Activated CD8-positive, alpha-beta memory T cell treated with anti-CD3 and anti-CD28 coated beads, Interleukin-2, amount 50 U/mL, for 24 hours (primary cell): ENCODE measurements at regions not wholly inside any gene's neighbourhood (a gene's known extent, or its start where the extent isn't known, plus 50 kb on each side); places are given as distances from the start of the nearest gene placed in this dataset.
"Not testable (repeated sequence)": the region's sequence is repeated elsewhere in the genome, so short reads cannot be mapped to it uniquely, and the experiment has no call there.

Experiments used
- DNase-seq: peaks from one replicate; pipeline ENCODE4 v3.0.0-alpha.2; 2020; ENCODE audit errors: extremely low read depth

DNA sequence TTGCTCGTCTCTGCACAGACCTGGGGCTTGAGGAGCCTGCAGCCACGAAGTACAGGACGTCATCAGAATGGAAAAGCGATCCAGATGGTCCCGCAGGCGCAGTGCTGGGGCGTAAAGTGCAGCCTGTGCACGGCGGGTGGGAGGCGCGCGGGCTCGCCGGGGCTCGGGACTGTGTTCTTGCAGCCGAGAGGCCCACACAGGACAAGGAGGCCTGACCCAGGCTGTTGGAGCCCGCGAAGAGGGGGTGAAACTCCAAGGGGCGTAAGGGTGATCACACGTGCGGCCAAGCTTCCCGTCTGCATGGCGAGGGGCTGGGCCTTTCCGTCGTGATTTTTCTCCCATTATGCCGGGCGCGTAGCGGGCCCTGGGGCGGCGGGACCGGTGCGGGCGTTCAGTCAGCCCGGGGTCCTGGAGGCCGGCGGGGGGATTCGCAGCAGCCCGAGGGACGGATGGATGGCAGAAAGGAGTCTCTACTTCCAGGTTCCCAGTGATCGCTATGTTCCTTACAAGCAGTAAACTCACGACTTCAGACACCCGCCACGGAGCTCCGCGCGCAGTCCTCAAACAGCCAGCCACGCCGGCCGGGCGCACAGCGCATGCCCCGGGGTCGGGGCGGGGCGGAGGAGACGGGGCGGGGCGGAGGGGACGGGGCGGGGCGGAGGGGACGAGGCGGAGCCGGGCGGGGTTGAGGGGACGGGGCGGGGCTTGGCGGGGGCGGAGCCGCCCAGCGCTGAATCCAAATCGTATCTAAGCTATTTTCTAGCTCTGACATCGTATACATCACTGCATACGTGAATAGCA is 141.0 kb upstream of the KCNJ18 start:
- DNase-seq = no peak

DNA sequence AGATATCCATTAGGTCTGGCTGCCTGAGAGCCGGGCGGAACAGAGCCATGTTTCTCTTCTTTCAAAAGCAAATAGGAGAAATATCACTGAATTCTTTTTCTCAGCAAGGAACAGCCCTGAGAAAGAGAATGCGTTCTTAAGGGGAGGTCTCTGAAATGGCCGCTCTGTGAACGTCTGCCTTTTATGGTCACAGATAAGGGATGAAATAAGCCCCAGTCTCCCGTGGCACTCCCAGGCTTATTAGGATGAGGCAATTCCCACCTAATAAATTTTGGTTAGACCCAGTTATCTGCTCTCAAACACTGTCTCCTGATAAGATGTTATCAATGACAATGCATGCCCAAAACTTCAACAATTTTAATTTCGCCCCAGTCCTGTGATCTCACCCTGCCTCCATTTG is 133.4 kb upstream of the KCNJ18 start:
- not testable (repeated sequence) for DNase-seq

GRCh38 chr17:21564262-21564661 is 128.1 kb upstream of the KCNJ18 start:
- DNase-seq = no peak

- DNase-seq = not testable (repeated sequence)
These were observed 127.6 kb upstream of the KCNJ18 start for GRCh38 chr17:21564757-21565156.

- not testable (repeated sequence) for DNase-seq
These were observed 121.9 kb upstream of the KCNJ18 start for GRCh38 chr17:21570427-21570826.

GRCh38 chr17:21572148-21572547 is 120.2 kb upstream of the KCNJ18 start:
- DNase-seq = not testable (repeated sequence)

DNA sequence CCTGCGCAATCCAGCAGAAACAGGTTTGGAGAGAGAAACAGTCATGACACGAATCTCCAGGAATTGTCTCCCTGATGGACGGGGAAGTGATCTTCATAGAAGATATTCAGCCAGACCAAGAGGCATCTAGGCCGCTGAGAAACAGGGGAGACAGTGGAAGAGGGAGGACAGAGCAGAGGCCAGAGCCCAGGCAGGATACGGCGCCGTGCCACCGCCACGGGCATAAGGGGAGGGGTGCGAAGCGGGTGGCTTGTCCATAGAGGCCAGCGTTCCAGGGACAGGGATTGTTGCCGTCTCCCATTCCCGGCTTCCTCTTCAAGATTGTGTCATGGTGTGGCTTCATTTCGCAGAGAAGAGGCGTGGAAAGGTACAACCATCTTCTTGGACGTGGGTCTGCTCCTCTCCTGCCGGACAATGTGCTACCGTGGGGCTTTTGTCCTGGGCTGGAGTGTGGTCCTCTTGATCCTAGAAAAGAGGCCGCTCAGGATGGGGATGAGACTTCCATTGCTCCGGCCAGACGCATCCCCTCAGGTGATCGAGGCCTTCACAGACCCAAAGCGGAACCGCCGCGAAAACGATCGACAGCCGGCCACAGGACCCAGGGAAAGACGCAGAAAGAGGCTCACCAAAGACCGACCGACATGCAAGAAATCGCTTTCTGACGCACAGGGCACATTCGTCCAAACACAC is 118.9 kb upstream of the KCNJ18 start:
- not testable (repeated sequence) for DNase-seq

DNA sequence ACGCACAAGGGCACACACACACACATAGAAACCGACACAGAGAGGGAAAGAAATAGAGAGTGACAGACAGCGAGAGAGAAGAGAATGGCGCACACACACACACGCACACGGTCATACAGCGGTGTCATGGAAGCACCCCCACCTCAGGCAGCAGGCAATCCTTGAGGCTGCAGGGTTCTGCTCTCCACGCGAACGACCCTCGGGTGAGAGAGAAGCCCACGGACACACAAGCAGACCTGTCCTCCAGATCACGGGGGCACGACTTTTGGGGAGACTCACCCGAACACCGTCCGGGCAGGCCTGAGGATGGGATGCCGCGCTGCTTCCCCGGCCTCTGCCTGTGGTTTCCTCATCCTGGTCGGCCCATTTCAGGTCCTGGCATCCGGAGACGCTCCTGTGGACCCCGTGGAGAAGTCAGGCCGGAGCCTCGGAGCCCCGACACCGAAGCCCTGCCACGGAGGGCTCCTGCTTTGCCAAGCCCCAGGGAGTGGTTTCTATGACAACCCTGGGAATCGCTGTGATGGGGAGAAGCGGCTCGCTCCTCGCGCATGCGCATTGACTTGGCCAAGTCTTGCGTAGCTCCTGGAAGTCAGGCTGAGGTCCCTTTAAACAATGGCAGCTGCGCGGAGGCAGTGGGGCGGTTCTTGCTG is 118.2 kb upstream of the KCNJ18 start:
- no peak for DNase-seq

GRCh38 chr17:21574611-21575255 is 117.6 kb upstream of the KCNJ18 start:
- DNase-seq = not testable (repeated sequence)

DNA sequence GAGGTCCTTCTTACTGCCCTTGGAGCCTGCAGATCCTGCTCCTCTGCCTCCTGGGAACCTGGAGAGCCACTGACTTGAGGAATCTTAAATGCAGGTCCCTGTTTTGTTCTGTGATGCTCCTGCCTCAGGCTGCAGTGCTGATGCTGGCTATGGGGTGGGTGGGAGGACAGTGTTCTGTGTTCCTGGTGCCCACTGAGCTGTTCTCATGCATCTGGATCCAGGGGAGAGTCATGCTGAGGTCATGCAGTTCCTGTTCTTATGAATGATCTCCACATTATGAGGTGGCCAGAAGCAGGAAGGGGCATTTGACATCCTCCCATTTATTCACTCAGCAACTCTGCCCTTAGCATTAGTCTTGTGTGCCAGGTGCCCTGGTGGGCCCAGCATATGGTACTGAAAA is 113.5 kb upstream of the KCNJ18 start:
- not testable (repeated sequence) for DNase-seq

DNA sequence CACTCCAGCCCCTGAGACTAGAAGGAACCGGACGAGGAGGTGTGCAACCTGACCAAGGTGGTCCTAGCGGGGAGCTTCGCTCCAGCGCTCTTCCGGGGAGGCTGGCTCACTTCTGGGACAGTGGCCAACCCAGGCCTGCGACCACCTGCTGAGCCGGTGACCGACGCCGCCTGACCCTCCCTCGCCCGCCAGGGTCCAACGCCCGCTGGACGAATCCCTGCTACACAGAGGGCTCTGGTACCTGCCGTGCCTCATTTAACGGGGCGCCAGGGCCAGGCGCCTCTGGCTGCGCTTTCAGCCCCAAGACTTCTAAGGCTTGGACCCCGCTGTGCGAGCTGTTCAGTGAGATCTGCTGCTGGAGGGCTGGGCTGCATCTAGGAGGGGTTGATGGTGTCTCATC is 99.5 kb upstream of the KCNJ18 start:
- no peak for DNase-seq

GRCh38 chr17:21593452-21594105 is 98.7 kb upstream of the KCNJ18 start:
- DNase-seq = not testable (repeated sequence)

DNA sequence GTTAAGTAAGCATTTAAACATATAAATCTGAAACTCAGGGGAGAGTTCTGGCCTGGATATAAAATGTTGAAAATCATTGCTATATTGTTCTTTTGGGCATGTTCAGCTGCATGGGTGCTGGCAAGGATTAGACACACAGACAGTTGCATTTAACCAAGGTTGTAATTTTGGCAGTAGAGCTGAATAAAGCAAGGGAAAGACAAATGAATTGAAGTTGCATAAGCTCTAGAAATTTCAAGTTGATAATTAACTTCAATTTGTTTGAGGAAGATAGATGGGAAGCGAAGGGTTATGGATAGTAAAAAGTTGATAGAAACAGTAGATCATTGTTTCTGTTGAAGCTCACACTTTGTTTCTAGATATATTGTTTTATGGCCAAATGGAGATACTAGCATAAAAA is 97.2 kb upstream of the KCNJ18 start:
- no peak for DNase-seq

GRCh38 chr17:21602176-21602575 is 90.1 kb upstream of the KCNJ18 start:
- no peak for DNase-seq

DNA sequence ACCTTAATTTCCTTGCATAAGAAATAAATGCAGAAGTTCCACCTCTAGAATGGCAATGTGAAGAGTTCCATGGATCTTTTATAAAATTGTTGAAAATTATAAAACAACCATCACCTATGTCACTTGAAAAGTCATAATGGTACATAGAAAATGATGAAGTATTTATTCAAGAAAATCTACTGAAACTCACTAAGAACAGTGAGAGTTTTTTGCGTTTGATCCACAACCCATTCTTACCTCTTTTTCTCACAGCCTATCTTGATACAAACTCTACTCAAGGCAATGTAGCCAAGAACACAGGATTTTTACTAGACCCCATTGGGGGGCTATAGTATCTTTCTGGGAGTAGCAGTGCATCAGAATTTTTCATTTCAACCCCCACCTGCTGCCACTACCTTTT is 89.0 kb upstream of the KCNJ18 start:
- DNase-seq = not testable (repeated sequence)

DNA sequence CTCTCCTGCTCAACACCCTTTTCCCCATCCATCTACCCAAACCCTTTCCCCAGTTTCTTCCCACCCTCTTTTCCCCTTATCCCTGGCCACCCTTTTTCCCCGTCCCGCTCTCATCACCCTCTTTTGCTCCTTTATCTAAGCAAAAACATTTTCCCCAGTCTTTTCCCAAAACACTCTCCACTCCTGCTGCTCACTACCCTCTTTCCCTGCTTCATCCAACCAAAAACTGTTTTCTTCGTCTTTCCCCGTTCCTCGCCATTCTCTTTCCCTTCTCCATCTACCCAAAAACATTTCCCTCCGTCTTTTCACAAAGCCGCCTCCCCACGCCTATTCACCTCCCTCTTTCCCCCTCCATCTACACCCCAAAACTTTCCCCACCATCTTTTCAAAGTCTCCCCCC is 80.9 kb upstream of the KCNJ18 start:
- DNase-seq = not testable (repeated sequence)

DNA sequence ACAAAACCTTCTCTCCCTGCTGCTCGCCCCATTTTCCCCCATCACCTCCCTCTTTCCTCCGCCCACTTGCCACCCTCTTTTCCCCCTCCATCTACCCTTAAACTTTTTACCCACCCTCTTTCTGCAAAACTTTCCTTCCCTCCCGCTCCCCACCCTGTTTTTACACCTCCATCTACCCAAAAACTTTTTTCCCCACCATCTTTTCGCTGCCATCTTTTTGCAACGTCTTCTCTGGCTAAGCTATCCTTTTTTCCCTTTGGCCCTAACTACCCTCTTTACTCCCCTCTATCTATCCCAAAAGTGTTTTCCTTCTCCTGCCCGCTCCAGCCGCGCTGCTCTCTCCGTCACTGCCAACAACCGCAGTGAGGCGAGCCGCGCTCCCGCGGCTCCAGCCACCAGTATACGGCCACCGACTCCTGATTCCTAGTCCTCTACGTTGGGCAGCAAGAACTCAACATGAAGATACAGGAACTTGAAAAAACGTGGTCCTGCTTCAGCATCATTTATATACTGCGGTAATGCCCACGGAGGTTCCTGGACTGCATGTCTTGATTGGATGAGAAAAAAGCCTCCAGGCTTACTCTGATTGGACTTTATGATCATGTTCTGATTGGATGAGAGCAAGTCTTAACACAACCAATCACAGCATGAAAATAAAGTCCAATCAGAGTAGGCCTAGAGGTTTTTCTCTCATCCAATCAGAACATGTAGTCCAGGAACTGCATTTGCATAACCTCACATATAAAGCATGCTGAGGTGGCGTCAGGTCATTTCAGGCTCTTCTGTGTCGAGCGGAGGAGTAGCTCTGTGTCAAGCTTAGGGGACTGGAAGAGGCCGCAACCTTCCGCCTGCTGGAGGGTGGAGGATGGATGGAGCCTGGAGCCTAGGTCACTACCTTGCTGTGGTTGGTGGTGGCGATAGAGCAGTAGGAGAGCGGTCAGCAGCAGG is 79.9 kb upstream of the KCNJ18 start:
- not testable (repeated sequence) for DNase-seq

DNA sequence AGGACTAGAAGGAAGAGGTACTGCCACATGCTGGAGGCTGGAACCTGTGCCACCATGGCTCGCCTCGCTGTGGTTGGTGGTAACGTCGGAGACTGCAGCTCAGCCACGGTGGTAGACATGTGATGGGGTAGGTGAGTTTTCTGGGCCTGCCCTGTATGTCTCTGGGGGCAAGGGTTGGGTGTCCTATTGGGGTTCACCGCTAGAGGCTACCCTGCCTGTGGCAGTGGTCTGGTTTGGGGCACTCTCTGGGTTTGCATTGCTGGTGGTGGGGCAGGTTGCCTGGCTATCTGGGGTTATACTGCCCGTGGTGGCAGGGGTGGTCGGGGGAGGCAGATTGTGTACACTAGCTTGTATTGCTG is 79.3 kb upstream of the KCNJ18 start:
- no peak for DNase-seq

DNA sequence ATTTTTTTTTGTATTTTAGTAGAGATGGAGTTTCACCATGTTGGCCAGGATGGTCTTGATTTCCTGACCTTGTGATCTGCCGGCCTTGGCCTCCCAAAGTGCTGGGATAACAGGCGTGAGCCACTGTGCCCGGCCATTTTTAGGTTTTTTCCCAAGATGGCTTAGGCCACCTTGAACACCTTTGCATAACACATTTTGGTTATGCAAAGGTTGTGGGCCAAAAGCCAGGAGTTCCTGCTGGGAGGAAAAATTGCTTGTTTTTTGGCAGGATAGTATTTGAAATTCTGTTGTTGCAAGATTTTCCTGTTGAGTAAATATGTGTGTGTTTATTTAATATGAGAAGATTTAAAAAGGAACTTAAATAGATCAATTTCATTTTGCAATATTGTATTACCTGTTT is 65.3 kb upstream of the KCNJ18 start:
- DNase-seq = not testable (repeated sequence)
